PFSK-1 (cell line): ENCODE measurements at regions not wholly inside any gene's neighbourhood (a gene's known extent, or its start where the extent isn't known, plus 50 kb on each side); places are given as distances from the start of the nearest gene placed in this dataset.

Experiments used
- FOXP2 ChIP-seq: optimal IDR thresholded peaks from 2 replicates; pipeline ENCODE3; 2011; ENCODE audit warnings: borderline replicate concordance, control low read depth, inconsistent platforms; ENCODE audit not compliant: insufficient read depth; ENCODE audit errors: extremely low read length, extremely low read depth
- POLR2AphosphoS5 ChIP-seq: IDR thresholded peaks from 2 replicates; pipeline ENCODE4 v1.6.1; 2012; ENCODE audit warnings: low read depth, mild to moderate bottlenecking, control low read depth, low read length, moderate library complexity
- REST ChIP-seq, 2 experiments: IDR thresholded peaks; 2 replicates each; pipeline versions ENCODE4 v1.6.1 to v1.8.0; 2011 to 2012; ENCODE audit warnings: low read depth in 2 of 2, low read length in 2 of 2, control low read depth in 1 of 2, inconsistent platforms in 1 of 2, mild to moderate bottlenecking in 1 of 2, moderate library complexity in 1 of 2; ENCODE audit not compliant: insufficient read depth in 1 of 2
- SIN3A ChIP-seq: IDR thresholded peaks from 2 replicates; pipeline ENCODE4 v1.6.1; 2012; ENCODE audit warnings: mild to moderate bottlenecking, low read length, moderate library complexity, borderline replicate concordance; ENCODE audit not compliant: insufficient read depth
- TAF1 ChIP-seq: IDR thresholded peaks from 2 replicates; pipeline ENCODE4 v1.6.1; 2012; ENCODE audit warnings: low read length, control low read depth, borderline replicate concordance; ENCODE audit not compliant: insufficient read depth

GRCh38 chr5:171689853-171690417 is 95.7 kb upstream of the SMIM23 start:
- TF ChIP-seq REST (IDR thresholded peaks at IDR 0.05; ENCODE audit: insufficient read depth in 1 of 2, low read depth in 2 of 2, low read length in 2 of 2) (no peak), TAF1 (no peak), FOXP2 (no peak), SIN3A (no peak)

GRCh38 chr5:171692107-171692506 is 93.5 kb upstream of the SMIM23 start:
- TF ChIP-seq TAF1, result no peak
- no peak for TF ChIP-seq REST (IDR thresholded peaks at IDR 0.05; ENCODE audit: insufficient read depth in 1 of 2, low read depth in 2 of 2, low read length in 2 of 2)
- no peak for TF ChIP-seq POLR2AphosphoS5
- no peak for TF ChIP-seq FOXP2
- no peak for TF ChIP-seq SIN3A

- TF ChIP-seq TAF1 (no peak), SIN3A (no peak), FOXP2 (no peak), REST (IDR thresholded peaks at IDR 0.05; ENCODE audit: insufficient read depth in 1 of 2, low read depth in 2 of 2, low read length in 2 of 2) (no peak), POLR2AphosphoS5 (no peak)
Measured at GRCh38 chr5:171692936-171693335, 92.7 kb upstream of the SMIM23 start.

GRCh38 chr5:171693412-171693811 is 92.2 kb upstream of the SMIM23 start:
- no peak for TF ChIP-seq POLR2AphosphoS5
- TF ChIP-seq TAF1, result no peak
- no peak for TF ChIP-seq FOXP2
- no peak for TF ChIP-seq REST (IDR thresholded peaks at IDR 0.05; ENCODE audit: insufficient read depth in 1 of 2, low read depth in 2 of 2, low read length in 2 of 2)
- no peak for TF ChIP-seq SIN3A

GRCh38 chr5:171695804-171696203 is 89.8 kb upstream of the SMIM23 start:
- TF ChIP-seq TAF1 (no peak), REST (IDR thresholded peaks at IDR 0.05; ENCODE audit: insufficient read depth in 1 of 2, low read depth in 2 of 2, low read length in 2 of 2) (no peak), POLR2AphosphoS5 (no peak), SIN3A (no peak), FOXP2 (no peak)
